ENCODE measurements at regions not wholly inside any gene's neighbourhood (a gene's known extent, or its start where the extent isn't known, plus 50 kb on each side); places are given as distances from the start of the nearest gene placed in this dataset.

- Histone ChIP-seq H3K4me1 (ENCODE audit: low read depth) (no peaks in the 10 kb centered on the region), H3K9me3 (ENCODE audit: low read depth) (no peaks in the 10 kb centered on the region), H3K36me3 (no peaks in the 10 kb centered on the region), H3K27me3 (no peaks in the 10 kb centered on the region), H3K4me3 (no peak overlapping the region), H3K27ac (no peak overlapping the region)
- TF ChIP-seq, protein P1, sequence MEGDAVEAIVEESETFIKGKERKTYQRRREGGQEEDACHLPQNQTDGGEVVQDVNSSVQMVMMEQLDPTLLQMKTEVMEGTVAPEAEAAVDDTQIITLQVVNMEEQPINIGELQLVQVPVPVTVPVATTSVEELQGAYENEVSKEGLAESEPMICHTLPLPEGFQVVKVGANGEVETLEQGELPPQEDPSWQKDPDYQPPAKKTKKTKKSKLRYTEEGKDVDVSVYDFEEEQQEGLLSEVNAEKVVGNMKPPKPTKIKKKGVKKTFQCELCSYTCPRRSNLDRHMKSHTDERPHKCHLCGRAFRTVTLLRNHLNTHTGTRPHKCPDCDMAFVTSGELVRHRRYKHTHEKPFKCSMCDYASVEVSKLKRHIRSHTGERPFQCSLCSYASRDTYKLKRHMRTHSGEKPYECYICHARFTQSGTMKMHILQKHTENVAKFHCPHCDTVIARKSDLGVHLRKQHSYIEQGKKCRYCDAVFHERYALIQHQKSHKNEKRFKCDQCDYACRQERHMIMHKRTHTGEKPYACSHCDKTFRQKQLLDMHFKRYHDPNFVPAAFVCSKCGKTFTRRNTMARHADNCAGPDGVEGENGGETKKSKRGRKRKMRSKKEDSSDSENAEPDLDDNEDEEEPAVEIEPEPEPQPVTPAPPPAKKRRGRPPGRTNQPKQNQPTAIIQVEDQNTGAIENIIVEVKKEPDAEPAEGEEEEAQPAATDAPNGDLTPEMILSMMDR (IDR thresholded peaks at IDR 0.05; ENCODE audit: low read depth, low read length) = no peak
- DNase-seq (ENCODE audit: low read depth in 1 of 2, low spot score in 1 of 2) = no peak
These were observed 219.5 kb upstream of the GYPC start for GRCh38 chr2:126436411-126436810.

GRCh38 chr2:126437016-126437415 is 218.9 kb upstream of the GYPC start:
- Histone ChIP-seq H3K27me3 (no peaks in the 10 kb centered on the region), H3K4me3 (no peak overlapping the region), H3K27ac (no peak overlapping the region), H3K36me3 (no peaks in the 10 kb centered on the region), H3K9me3 (ENCODE audit: low read depth) (no peaks in the 10 kb centered on the region), H3K4me1 (ENCODE audit: low read depth) (no peaks in the 10 kb centered on the region)
- TF ChIP-seq, protein P1 (IDR thresholded peaks at IDR 0.05; ENCODE audit: low read depth, low read length) = no peak
- DNase-seq (ENCODE audit: low read depth in 1 of 2, low spot score in 1 of 2) = no peak

DNA sequence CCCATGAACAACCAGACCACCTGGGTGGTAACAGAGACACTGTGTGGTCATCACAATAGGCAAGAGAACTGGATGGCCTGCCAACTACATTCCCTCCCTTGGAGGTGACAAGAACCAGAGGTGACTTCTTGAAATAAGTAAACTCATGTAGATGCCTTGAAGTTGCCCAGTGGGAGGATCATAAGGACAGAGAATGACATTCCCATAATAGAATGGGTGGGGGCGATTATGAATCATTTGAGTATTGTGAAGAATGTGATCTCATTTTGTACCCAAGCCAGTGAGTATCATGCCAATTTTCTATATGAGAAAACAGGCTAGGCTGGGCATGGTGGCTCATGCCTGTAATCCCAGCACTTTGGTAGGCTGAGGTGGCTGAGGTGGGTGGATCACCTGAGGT is 211.4 kb upstream of the GYPC start:
- Histone ChIP-seq H3K36me3 (no peaks in the 10 kb centered on the region), H3K27ac (no peak overlapping the region), H3K4me1 (ENCODE audit: low read depth) (no peaks in the 10 kb centered on the region), H3K4me3 (no peak overlapping the region), H3K9me3 (ENCODE audit: low read depth) (no peaks in the 10 kb centered on the region), H3K27me3 (no peaks in the 10 kb centered on the region)
- TF ChIP-seq, protein P1 (IDR thresholded peaks at IDR 0.05; ENCODE audit: low read depth, low read length) = no peak
- DNase-seq (ENCODE audit: low read depth in 1 of 2, low spot score in 1 of 2) = no peak

DNA sequence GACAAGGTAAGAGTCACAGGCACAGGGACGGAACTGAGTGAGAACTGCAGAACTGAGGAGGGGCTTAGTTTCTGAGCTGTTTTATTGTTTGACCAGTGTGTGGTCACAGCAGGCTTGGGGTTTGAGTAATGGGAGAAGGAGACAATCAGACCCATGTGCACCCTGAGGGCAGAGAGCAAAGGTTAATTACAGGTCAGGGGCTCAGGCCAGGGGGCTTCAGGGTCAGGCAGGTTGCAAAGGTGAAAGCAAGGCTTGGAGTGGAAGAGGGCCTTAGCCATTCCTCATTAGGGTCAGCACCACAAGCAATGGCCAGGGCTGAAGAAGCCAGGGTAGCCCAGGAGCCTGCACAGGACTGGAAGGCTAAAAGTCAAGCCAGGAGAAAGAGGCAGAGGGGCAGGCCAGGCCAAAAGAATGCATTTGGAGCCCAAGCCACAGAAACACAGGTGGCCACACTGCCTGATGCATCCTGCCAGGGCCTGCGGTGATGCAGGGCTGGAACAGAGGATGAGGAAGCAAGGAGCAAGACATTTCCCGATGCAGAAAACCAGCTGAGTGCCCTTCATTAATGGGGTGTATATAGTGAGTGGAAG is 209.8 kb upstream of the GYPC start:
- Histone ChIP-seq H3K4me3 (no peak overlapping the region), H3K9me3 (ENCODE audit: low read depth) (no peaks in the 10 kb centered on the region), H3K4me1 (ENCODE audit: low read depth) (no peaks in the 10 kb centered on the region), H3K36me3 (no peaks in the 10 kb centered on the region), H3K27me3 (no peaks in the 10 kb centered on the region), H3K27ac (no peak overlapping the region)
- no peak for DNase-seq (ENCODE audit: low read depth in 1 of 2, low spot score in 1 of 2)
- TF ChIP-seq, protein P1 (IDR thresholded peaks at IDR 0.05; ENCODE audit: low read depth, low read length) = no peak

GRCh38 chr2:126448611-126449010 is 207.3 kb upstream of the GYPC start:
- H3K27me3 ChIP-seq = no peaks in the 10 kb centered on the region
- TF ChIP-seq, protein P1 (IDR thresholded peaks at IDR 0.05; ENCODE audit: low read depth, low read length) = no peak

More at GRCh38 chr2:126448611-126449010, 207.3 kb upstream of the GYPC start:
- no peaks in the 10 kb centered on the region for H3K36me3 ChIP-seq
- no peaks in the 10 kb centered on the region for H3K9me3 ChIP-seq (ENCODE audit: low read depth)
- H3K4me3 ChIP-seq = no peak overlapping the region
- H3K4me1 ChIP-seq (ENCODE audit: low read depth) = no peaks in the 10 kb centered on the region
- DNase-seq (ENCODE audit: low read depth in 1 of 2, low spot score in 1 of 2) = no peak
- H3K27ac ChIP-seq = no peak overlapping the region

Measured in cardiac muscle cell (in vitro differentiated cells and primary cell).